Gastrocnemius medialis (tissue), 4 donors: ENCODE measurements at regions not wholly inside any gene's neighbourhood (a gene's known extent, or its start where the extent isn't known, plus 50 kb on each side); places are given as distances from the start of the nearest gene placed in this dataset.
"Not testable (repeated sequence)": the region's sequence is repeated elsewhere in the genome, so short reads cannot be mapped to it uniquely, and the experiment has no call there.

Source experiments
- ATAC-seq, 2 donors: fragments of 150-250 bp; one replicate each; pipeline ENCODE4 v1.9.1; 2016
- DNase-seq, 2 donors: peaks; one replicate each; pipeline ENCODE4 v3.0.0-alpha.2; 2019
- H3K27ac ChIP-seq, 4 donors: fragments of 200-600 bp; sonication (generic); 1 replicate in 1 of 4; 2 replicates in 3 of 4; pipeline ENCODE4 v1.5.1; 2016 to 2018; ENCODE audit warnings: mild to moderate bottlenecking in 2 of 4, moderate library complexity in 1 of 4
- H3K27me3 ChIP-seq, 3 donors: fragments of 200-600 bp; sonication (generic) in 2 of 3; 1 replicate in 1 of 3; 2 replicates in 2 of 3; pipeline versions ENCODE4 v1.5.1 to v1.6.0; 2016 to 2019; ENCODE audit warnings: mild to moderate bottlenecking in 1 of 3, moderate library complexity in 1 of 3
- H3K36me3 ChIP-seq, 2 donors: fragments of 200-600 bp; sonication (generic) in 1 of 2; one replicate each; pipeline ENCODE4 v1.5.1; 2017 to 2018
- H3K4me1 ChIP-seq, 2 donors: fragments of 200-600 bp; sonication (generic) in 1 of 2; one replicate each; pipeline ENCODE4 v1.5.1; 2016 to 2017; ENCODE audit warnings: mild to moderate bottlenecking in 2 of 2
- H3K4me3 ChIP-seq, 4 donors: fragments of 200-600 bp; sonication (generic) in 3 of 4; 1 replicate in 1 of 4; 2 replicates in 3 of 4; pipeline ENCODE4 v1.5.1; 2016 to 2019; ENCODE audit warnings: mild to moderate bottlenecking in 2 of 4
- H3K9me3 ChIP-seq, 3 donors: fragments of 200-600 bp; sonication (generic) in 2 of 3; 1 replicate in 1 of 3; 2 replicates in 2 of 3; pipeline ENCODE4 v1.5.1; 2016 to 2019
- POLR2A ChIP-seq, 2 donors: fragments of 450-650 bp; IDR thresholded peaks; one replicate each; pipeline ENCODE4 v1.6.1; 2017; ENCODE audit warnings: antibody characterized with exemption in 2 of 2, mild to moderate bottlenecking in 2 of 2, moderate library complexity in 2 of 2
- in situ Hi-C, 4 donors: fragments of 200-750 bp; cut with MboI; loops; one replicate each; pipeline versions ENCODE4 v1.15.0 to v1.8.0; 2017; ENCODE audit warnings: low sequenced_read_pairs in 4 of 4
- intact Hi-C: fragments of 100-400 bp; cut with DNase I; formaldehyde crosslinking; loops from one replicate; pipeline ENCODE4 v1.15.1; 2023; ENCODE audit warnings: low total_unique reads
- TF ChIP-seq, protein P1 (sequence below), 5 experiments: fragments of 450-650 bp in 3 of 5; fragments of 200-600 bp in 2 of 5; sonication (generic) in 2 of 5; IDR thresholded peaks in 4 of 5; conservative IDR thresholded peaks in 1 of 5; 1 replicate in 4 of 5; 2 replicates in 1 of 5; pipeline ENCODE4 v1.5.1; 2016 to 2019; ENCODE audit warnings: antibody characterized with exemption in 5 of 5, mild to moderate bottlenecking in 3 of 5, moderate library complexity in 3 of 5

DNA sequence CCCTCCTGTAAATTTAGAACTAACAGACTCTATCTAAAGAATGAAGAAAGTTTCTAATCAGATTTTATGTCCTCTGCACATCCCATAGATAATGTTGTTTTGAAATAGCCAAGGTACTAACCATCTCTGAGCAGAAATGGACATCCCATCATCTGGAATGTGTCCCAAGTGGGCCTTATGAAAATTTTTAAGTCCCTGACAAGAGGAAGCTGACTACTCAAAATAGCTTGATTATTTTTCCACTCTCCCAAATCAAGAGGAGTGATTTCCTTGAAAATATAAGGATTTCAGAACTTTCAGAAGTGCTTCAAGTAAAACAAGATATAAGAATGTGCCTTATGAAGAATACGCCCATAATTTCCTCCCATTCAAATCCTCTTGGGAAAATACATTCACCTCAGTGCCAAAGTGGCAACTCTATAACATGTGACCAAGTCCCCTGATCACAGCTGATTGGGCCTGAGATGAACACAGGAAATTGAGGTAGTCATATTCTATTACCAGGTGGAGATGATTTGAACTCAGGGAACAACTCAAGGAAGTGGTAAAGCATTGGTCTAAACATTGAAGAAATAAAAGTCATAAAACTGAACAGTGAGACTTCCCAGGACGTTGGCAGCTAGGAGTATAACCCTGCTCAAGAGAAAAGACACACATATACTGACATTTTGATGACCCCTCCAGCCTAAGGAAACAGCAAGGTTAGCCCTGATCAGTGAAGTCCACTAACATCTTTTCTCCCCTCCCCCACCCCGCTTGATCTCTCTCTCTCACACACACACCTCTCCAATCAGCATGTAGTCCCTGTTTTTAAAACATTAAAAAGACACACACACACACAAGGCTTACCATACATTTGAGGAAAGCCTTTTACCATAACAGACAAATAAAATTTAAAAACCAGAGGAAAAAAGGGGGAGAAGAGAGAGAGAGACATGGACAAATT is 70.8 kb upstream of the TEAD1 start:
- ATAC-seq (no peak), DNase-seq (no peak)
- Histone ChIP-seq H3K4me1 (peaks cover 0 to 6% of the 10 kb centered on the region in 2 donors), H3K9me3 (no peaks in the 10 kb centered on the region), H3K27ac (no peak overlapping the region), H3K36me3 (no peaks in the 10 kb centered on the region), H3K27me3 (no peaks in the 10 kb centered on the region), H3K4me3 (no peak overlapping the region)
- in situ Hi-C loops (loop anchor here (5.0 to 10.0 kb wide), 4 partner anchors 61 to 299 kb away; no protein-coding TSS in a partner anchor), intact Hi-C loops (loop anchor here (10.0 kb wide), 1 partner anchor 211 kb away; no protein-coding TSS in a partner anchor)
- TF ChIP-seq POLR2A (IDR thresholded peaks at IDR 0.05), result no peak
- TF ChIP-seq, protein P1, sequence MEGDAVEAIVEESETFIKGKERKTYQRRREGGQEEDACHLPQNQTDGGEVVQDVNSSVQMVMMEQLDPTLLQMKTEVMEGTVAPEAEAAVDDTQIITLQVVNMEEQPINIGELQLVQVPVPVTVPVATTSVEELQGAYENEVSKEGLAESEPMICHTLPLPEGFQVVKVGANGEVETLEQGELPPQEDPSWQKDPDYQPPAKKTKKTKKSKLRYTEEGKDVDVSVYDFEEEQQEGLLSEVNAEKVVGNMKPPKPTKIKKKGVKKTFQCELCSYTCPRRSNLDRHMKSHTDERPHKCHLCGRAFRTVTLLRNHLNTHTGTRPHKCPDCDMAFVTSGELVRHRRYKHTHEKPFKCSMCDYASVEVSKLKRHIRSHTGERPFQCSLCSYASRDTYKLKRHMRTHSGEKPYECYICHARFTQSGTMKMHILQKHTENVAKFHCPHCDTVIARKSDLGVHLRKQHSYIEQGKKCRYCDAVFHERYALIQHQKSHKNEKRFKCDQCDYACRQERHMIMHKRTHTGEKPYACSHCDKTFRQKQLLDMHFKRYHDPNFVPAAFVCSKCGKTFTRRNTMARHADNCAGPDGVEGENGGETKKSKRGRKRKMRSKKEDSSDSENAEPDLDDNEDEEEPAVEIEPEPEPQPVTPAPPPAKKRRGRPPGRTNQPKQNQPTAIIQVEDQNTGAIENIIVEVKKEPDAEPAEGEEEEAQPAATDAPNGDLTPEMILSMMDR (IDR thresholded peaks at IDR 0.05 in 4 of 5, conservative IDR thresholded peaks at IDR 0.05 in 1 of 5), result no peak

DNA sequence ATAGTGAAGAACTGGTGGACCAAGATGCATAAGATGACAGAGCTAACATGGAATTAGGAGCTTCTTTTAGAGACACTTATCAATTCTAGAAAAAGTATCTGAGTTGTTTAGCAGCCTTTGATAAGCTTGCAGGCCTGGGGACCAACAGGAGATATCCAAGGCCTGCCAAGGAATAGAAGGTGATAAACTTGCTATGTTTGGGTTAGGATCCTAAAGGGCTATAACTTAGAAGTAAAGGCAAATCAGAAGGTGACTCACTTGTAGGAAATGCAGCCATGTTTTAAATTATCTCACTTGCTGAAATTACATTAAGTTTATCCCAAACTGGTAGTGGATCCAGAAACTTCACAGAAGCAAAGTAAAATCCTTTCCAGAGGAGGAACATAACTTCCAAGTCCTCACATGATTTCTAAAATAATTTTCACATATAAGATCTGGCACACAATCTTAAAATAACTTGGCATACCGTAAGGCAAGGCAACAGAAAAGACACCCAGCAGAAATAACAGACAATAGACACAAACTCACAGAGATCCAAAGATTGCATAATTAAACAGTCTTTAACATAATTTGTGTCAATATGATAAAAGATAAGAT is 69.6 kb upstream of the TEAD1 start:
- H3K27me3 ChIP-seq, result no peaks in the 10 kb centered on the region
- H3K4me1 ChIP-seq, result peaks cover 0 to 6% of the 10 kb centered on the region in 2 donors
- H3K4me3 ChIP-seq, result no peak overlapping the region
- TF ChIP-seq, protein P1 (IDR thresholded peaks at IDR 0.05 in 4 of 5, conservative IDR thresholded peaks at IDR 0.05 in 1 of 5), result no peak
- H3K27ac ChIP-seq, result no peak overlapping the region
- intact Hi-C loops, result loop anchor here (10.0 kb wide), 1 partner anchor 210 kb away; no protein-coding TSS in a partner anchor
- H3K9me3 ChIP-seq, result no peaks in the 10 kb centered on the region
- no peaks in the 10 kb centered on the region for H3K36me3 ChIP-seq
- in situ Hi-C loops, result loop anchor here (5.0 to 10.0 kb wide), 4 partner anchors 60 to 298 kb away; no protein-coding TSS in a partner anchor
- DNase-seq (no peak), ATAC-seq (no peak)

DNA sequence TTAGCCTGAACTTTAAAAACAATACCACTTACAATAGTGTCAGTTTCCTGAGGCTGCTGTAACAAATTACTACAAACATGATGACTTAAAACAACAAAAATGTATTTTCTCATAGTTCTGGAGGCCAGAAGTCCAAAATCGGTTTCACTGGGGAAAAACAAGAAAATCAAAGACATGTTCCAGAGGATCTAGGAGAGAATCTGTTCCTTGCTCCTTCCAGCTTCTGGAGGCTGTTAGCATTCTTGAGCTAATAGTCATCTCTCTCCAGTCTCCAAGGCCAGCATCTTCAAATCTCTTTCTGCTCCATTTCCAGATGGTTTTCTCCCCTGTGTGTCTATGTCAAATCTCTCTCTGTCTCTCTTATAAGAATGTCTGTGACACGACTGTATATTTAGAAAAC is 67.6 kb upstream of the TEAD1 start:
- in situ Hi-C loops, result loop anchor here in 2 of 4 donors (10.0 kb wide), 2 partner anchors 58 to 288 kb away; no protein-coding TSS in a partner anchor
- Histone ChIP-seq H3K36me3 (no peaks in the 10 kb centered on the region), H3K4me1 (peaks cover 0 to 6% of the 10 kb centered on the region in 2 donors), H3K27me3 (no peaks in the 10 kb centered on the region), H3K4me3 (no peak overlapping the region), H3K9me3 (no peaks in the 10 kb centered on the region), H3K27ac (no peak overlapping the region)
- intact Hi-C loops, result loop anchor here (10.0 kb wide), 1 partner anchor 208 kb away; no protein-coding TSS in a partner anchor
- DNase-seq (no peak), ATAC-seq (no peak)
- TF ChIP-seq, protein P1 (IDR thresholded peaks at IDR 0.05 in 4 of 5, conservative IDR thresholded peaks at IDR 0.05 in 1 of 5), result no peak
- TF ChIP-seq POLR2A (IDR thresholded peaks at IDR 0.05), result no peak

DNA sequence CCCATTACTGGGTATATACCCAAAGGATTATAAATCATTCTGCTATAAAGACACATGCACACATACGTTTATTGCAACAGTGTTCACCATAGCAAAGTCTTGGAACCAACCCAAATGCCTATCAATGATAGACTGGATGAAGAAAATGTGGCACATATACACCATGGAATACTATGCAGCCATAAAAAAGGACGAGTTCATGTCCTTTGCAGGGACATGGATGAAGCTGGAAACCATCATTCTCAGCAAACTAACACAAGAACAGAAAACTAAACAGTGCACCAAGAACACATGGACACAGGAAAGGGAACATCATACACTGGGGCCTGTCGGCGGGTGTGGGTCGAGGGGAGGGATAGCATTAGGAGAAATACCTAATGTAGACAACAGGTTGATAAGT is 65.5 kb upstream of the TEAD1 start:
- H3K36me3 ChIP-seq, H3K4me1 ChIP-seq, H3K9me3 ChIP-seq, H3K4me3 ChIP-seq, DNase-seq, ATAC-seq, H3K27me3 ChIP-seq, H3K27ac ChIP-seq: not testable (repeated sequence)
- intact Hi-C loops (loop anchor here (10.0 kb wide), 1 partner anchor 206 kb away; no protein-coding TSS in a partner anchor), in situ Hi-C loops (loop anchor here in 2 of 4 donors (10.0 kb wide), 2 partner anchors 56 to 286 kb away; no protein-coding TSS in a partner anchor)

DNA sequence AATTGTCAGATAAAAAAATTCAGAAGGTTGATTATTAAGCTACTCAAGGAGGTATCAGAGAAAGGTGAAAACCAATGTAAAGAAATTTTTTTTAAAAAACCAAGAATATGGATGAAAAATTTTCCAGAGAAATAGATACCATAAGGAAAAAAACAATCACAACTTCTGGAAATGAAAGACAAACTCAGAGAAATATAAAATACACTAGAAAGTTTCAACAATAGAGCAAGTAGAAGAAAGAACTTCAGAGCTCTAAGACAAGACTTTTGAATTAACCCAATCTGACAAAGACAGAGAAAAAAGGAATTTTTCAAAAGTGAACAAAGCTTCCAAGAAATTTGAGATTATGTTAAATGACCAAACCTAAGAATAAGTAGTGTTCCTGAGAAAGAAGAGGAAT is 62.9 kb upstream of the TEAD1 start:
- no peak overlapping the region for H3K4me3 ChIP-seq
- H3K4me1 ChIP-seq, result no peaks in the 10 kb centered on the region
- in situ Hi-C loops (no loop called here), intact Hi-C loops (no loop called here)
- H3K9me3 ChIP-seq, result peaks cover 0 to 8% (median 0%) of the 10 kb centered on the region in 3 donors
- no peak for TF ChIP-seq POLR2A (IDR thresholded peaks at IDR 0.05)
- TF ChIP-seq, protein P1 (IDR thresholded peaks at IDR 0.05 in 4 of 5, conservative IDR thresholded peaks at IDR 0.05 in 1 of 5), result no peak
- H3K36me3 ChIP-seq, result no peaks in the 10 kb centered on the region
- no peak overlapping the region for H3K27ac ChIP-seq
- no peak for ATAC-seq
- DNase-seq, result no peak
- no peaks in the 10 kb centered on the region for H3K27me3 ChIP-seq
